Epithelial cell of proximal tubule (primary cell): ENCODE measurements at regions not wholly inside any gene's neighbourhood (a gene's known extent, or its start where the extent isn't known, plus 50 kb on each side); places are given as distances from the start of the nearest gene placed in this dataset.
"Not testable (repeated sequence)": the region's sequence is repeated elsewhere in the genome, so short reads cannot be mapped to it uniquely, and the experiment has no call there.

Source experiments
- DNase-seq: peaks from one replicate; pipeline ENCODE4 v3.0.0-alpha.2; 2011; ENCODE audit warnings: low read depth
- H3K4me3 ChIP-seq: 2 replicates; pipeline ENCODE4 v1.5.1; 2011; ENCODE audit warnings: low read depth, mild to moderate bottlenecking, low read length
- TF ChIP-seq, protein P1 (sequence below): conservative IDR thresholded peaks from 2 replicates; pipeline ENCODE4 v1.5.1; 2012; ENCODE audit warnings: low read depth, mild to moderate bottlenecking, low read length

DNA sequence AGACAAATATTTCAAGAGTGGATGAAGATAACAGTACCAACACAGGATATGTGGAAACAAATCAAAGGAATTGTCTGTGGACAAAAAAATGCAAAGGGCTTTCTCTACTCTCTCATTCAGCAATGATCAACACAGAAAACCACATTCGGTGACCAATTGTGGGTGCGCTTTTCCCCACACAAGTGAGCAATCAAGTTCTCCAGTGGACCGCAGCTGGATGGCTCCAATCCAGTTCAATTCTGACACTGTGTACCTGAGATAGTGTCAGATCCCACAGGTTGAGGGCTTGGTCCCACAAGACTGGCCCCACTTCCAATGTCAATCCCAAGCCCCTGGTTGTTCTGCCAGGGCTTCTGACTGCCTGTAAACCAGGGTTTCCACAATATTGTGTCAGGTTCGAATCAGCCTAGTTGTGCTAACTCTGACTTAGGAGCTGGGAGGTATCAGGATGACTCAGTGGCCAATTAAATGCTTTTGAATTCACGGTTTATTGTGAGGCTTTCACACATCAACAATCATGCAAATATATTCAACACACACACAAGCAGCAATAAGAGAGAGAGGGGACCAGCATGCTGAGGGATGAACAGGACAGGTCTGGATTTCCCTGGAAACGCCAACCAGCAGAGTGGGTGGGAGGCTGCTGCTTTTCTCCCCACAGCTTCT, 87.0 kb upstream of the BTG3 start:
- TF ChIP-seq, protein P1, sequence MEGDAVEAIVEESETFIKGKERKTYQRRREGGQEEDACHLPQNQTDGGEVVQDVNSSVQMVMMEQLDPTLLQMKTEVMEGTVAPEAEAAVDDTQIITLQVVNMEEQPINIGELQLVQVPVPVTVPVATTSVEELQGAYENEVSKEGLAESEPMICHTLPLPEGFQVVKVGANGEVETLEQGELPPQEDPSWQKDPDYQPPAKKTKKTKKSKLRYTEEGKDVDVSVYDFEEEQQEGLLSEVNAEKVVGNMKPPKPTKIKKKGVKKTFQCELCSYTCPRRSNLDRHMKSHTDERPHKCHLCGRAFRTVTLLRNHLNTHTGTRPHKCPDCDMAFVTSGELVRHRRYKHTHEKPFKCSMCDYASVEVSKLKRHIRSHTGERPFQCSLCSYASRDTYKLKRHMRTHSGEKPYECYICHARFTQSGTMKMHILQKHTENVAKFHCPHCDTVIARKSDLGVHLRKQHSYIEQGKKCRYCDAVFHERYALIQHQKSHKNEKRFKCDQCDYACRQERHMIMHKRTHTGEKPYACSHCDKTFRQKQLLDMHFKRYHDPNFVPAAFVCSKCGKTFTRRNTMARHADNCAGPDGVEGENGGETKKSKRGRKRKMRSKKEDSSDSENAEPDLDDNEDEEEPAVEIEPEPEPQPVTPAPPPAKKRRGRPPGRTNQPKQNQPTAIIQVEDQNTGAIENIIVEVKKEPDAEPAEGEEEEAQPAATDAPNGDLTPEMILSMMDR = no peak
- H3K4me3 ChIP-seq = no peak overlapping the region
- DNase-seq = no peak

DNA sequence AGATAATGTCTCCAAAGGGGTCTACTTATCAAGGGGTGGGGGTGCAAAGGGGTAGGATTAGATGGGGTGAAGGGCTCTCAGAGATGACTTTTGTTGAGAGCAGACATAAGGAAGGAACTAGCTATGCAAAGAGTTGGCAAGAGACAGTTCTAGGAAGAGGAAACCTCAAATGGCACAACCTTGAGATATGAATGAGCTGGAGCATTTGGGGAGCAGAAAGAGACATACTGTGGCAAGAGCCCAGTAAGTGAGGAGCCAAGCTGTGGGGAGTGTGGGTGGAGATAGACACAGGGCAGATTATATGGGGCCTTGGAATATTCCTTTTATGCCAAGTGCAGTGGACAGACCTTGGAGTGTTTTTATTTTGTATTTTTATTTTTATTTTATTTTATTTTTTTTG, 84.8 kb upstream of the BTG3 start:
- DNase-seq = no peak
- TF ChIP-seq, protein P1 = no peak
- H3K4me3 ChIP-seq = no peak overlapping the region

DNA sequence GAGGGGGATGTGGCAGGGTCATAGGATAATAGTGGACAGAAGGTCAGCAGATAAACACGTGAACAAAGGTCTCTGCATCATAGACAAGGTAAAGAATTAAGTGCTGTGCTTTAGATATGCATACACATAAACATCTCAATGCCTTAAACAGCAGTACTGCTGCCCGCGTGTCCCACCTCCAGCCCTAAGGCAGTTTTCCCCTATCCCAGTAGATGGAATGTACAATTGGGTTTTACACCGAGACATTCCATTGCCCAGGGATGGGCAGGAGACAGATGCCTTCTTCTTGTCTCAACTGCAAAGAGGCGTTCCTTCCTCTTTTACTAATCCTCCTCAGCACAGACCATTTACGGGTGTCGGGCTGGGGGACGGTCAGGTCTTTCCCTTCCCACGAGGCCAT, 81.7 kb upstream of the BTG3 start:
- not testable (repeated sequence) for DNase-seq, H3K4me3 ChIP-seq

DNA sequence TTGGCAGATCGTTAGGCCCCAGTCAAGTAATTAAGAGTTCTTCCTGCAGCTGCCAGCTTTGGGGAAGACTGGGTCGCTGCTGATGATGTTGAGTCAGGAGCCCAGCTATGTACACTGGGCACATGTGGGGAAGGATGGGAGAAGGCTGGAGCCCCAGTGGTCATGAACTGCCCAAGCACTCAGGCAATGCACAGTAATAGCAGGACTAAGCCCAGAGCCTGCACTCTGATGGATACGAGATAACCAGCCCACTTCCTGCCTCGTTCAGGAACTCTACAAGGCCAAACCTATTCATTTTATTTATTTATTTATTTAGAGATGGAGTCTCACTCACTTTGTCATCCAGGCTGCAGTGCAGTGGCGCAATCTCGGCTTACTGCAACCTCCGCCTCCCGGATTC, 81.1 kb upstream of the BTG3 start:
- H3K4me3 ChIP-seq = no peak overlapping the region
- TF ChIP-seq, protein P1 = no peak
- DNase-seq = no peak

DNA sequence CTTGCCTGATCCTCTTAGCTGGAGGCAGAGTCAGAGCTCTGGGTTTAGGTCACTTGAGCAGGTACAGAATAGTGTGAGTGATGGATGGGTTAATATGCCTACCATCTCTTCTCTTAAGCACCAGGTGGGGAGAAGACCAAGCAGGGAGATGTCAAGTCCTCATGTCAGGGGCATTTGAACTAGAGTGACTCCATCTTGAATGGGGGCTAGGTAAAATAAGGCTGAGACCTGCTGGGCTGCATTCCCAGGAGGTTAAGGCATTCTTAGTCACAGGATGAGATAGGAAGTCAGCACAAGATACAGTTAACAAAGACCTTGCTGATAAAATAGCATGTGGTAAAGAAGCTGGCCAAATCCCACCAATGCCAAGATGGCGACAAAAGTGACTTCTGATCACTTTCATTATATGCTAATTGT, 77.4 kb upstream of the BTG3 start:
- TF ChIP-seq, protein P1 = no peak
- H3K4me3 ChIP-seq = no peak overlapping the region
- no peak for DNase-seq

DNA sequence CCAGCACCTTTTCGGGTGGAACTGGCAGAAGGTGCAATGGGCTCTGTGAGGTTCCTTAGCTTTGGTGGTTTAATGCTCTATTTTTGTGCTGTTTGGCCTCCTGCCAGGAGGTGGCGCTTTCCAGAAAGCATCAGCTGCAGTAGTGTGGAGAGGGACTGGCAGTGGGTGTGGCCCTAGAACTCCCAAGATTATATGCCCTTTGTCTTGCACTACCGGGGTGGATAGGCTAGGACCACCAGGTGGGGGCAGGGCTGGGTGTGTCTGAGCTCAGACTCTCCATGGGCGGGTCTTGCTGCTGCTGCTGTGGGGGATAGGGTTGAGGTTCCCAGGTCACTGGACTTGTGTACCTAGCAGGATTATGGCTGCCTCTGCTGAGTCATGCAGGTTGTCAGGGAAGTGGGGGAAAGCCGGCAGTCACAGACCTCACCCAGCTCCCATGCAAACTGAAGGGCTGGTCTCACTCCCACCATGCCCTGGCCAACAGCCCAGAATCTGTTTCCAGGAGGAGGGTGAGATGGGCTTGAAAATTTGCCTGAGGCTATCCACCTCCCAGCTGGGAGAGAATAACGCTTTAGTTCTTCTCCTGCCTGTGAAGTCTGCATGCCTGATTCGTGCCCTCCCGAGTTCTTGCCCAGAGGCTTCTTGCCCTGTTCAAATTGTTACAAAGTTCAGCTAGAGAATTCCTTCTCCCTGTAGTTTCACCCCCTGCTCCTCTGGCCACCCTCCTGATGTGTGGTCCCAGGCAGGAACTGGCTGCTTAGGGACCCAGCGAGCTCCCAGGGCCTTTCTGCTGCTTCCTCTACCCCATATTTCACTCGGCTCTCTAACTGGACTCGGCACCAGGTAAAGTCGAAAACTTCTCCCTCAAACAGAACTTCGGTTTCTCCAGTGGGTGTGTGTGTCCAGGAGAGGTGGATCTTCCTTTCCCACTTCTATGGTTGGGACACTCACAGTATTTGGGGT, 76.5 kb upstream of the BTG3 start:
- TF ChIP-seq, protein P1 = peak; percentile 49
- no peak for DNase-seq
- no peak overlapping the region for H3K4me3 ChIP-seq

DNA sequence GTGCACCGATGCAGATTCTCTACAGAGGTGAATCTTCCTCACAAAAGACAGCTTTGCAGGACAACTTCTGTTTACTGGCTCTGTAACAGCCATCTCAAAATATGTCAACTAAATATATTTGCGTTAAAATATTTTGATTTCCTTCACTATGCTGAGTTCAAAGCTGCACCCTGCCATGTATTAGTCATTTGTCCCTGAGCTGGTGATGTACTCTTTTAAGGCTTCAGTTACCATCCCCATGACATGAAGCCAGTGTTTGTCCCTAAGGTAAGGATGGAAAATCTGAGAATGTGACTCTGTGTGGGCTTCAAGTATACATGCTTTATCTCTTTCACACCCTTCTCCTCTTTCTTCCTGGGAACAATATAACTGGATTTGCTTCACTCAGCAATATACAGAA, 70.2 kb upstream of the BTG3 start:
- TF ChIP-seq, protein P1 = no peak
- H3K4me3 ChIP-seq = no peak overlapping the region
- no peak for DNase-seq
